ENCODE measurements at regions not wholly inside any gene's neighbourhood (a gene's known extent, or its start where the extent isn't known, plus 50 kb on each side); places are given as distances from the start of the nearest gene placed in this dataset.
A peak's percentile ranks its signal among the peaks of the same experiment; 100 is the strongest.

GRCh38 chr3:194277786-194278130 is 73.4 kb downstream of the CPN2 start:
- H3K27me3 ChIP-seq, result no peaks in the 10 kb centered on the region
- DNase-seq (ENCODE audit: extremely low spot score in 2 of 2), result peak in 1 of 2 donors; percentile 93
- H3K4me1 ChIP-seq, result peaks cover 43% of the 10 kb centered on the region

GRCh38 chr3:194278186-194278845 is 72.8 kb downstream of the CPN2 start:
- DNase-seq (ENCODE audit: extremely low spot score in 2 of 2), result no peak
- no peak for TF ChIP-seq POLR2A (IDR thresholded peaks at IDR 0.05)
- TF ChIP-seq POLR2AphosphoS5 (IDR thresholded peaks at IDR 0.05; ENCODE audit: insufficient read depth in 1 of 2, low read depth in 1 of 2), result no peak
- no peak for TF ChIP-seq CTCF (IDR thresholded peaks at IDR 0.05)
- no peak overlapping the region for H3K4me3 ChIP-seq
- H3K27ac ChIP-seq, result peak overlapping the region; percentile 71
- H3K36me3 ChIP-seq, result no peaks in the 10 kb centered on the region
- intact Hi-C loops (cut with DNase I), result no loop called here
- H3K27me3 ChIP-seq, result no peaks in the 10 kb centered on the region
- no peaks in the 10 kb centered on the region for H3K9me3 ChIP-seq
- peaks cover 37% of the 10 kb centered on the region for H3K4me1 ChIP-seq

More at GRCh38 chr3:194277786-194278130, 73.4 kb downstream of the CPN2 start:
- no peaks in the 10 kb centered on the region for H3K9me3 ChIP-seq
- intact Hi-C loops (cut with DNase I), result no loop called here
- H3K27ac ChIP-seq, result peak overlapping the region; percentile 71
- no peak overlapping the region for H3K4me3 ChIP-seq
- TF ChIP-seq POLR2AphosphoS5 (IDR thresholded peaks at IDR 0.05; ENCODE audit: insufficient read depth in 1 of 2, low read depth in 1 of 2), result peak; percentile 6 to 78
- no peak for TF ChIP-seq CTCF (IDR thresholded peaks at IDR 0.05)
- TF ChIP-seq POLR2A (IDR thresholded peaks at IDR 0.05), result no peak
- H3K36me3 ChIP-seq, result no peaks in the 10 kb centered on the region

GRCh38 chr3:194279101-194279500 is 72.0 kb downstream of the CPN2 start:
- no peak for DNase-seq (ENCODE audit: extremely low spot score in 2 of 2)
- no peaks in the 10 kb centered on the region for H3K36me3 ChIP-seq
- H3K4me3 ChIP-seq, result no peak overlapping the region
- H3K27me3 ChIP-seq, result no peaks in the 10 kb centered on the region
- intact Hi-C loops (cut with DNase I), result no loop called here
- H3K4me1 ChIP-seq, result peaks cover 31% of the 10 kb centered on the region
- no peaks in the 10 kb centered on the region for H3K9me3 ChIP-seq
- no peak for TF ChIP-seq CTCF (IDR thresholded peaks at IDR 0.05)
- no peak for TF ChIP-seq POLR2A (IDR thresholded peaks at IDR 0.05)
- no peak for TF ChIP-seq POLR2AphosphoS5 (IDR thresholded peaks at IDR 0.05; ENCODE audit: insufficient read depth in 1 of 2, low read depth in 1 of 2)
- peak overlapping the region; percentile 71 for H3K27ac ChIP-seq

GRCh38 chr3:194279701-194280360 is 71.3 kb downstream of the CPN2 start:
- no peak for DNase-seq (ENCODE audit: extremely low spot score in 2 of 2)
- TF ChIP-seq POLR2AphosphoS5 (IDR thresholded peaks at IDR 0.05; ENCODE audit: insufficient read depth in 1 of 2, low read depth in 1 of 2) (no peak), CTCF (IDR thresholded peaks at IDR 0.05) (no peak), POLR2A (IDR thresholded peaks at IDR 0.05) (no peak)
- Histone ChIP-seq H3K27ac (no peak overlapping the region), H3K9me3 (no peaks in the 10 kb centered on the region), H3K4me3 (no peak overlapping the region), H3K27me3 (no peaks in the 10 kb centered on the region), H3K4me1 (peaks cover 31% of the 10 kb centered on the region), H3K36me3 (no peaks in the 10 kb centered on the region)
- intact Hi-C loops (cut with DNase I), result no loop called here

GRCh38 chr3:194280777-194281176 is 70.4 kb downstream of the CPN2 start:
- Histone ChIP-seq H3K4me1 (peaks cover 31% of the 10 kb centered on the region), H3K36me3 (no peaks in the 10 kb centered on the region), H3K27ac (no peak overlapping the region), H3K27me3 (no peaks in the 10 kb centered on the region), H3K4me3 (no peak overlapping the region), H3K9me3 (no peaks in the 10 kb centered on the region)
- no peak for DNase-seq (ENCODE audit: extremely low spot score in 2 of 2)
- intact Hi-C loops (cut with DNase I), result no loop called here
- TF ChIP-seq POLR2A (IDR thresholded peaks at IDR 0.05) (no peak), POLR2AphosphoS5 (IDR thresholded peaks at IDR 0.05; ENCODE audit: insufficient read depth in 1 of 2, low read depth in 1 of 2) (no peak), CTCF (IDR thresholded peaks at IDR 0.05) (no peak)

Measured in vagina (tissue), 2 donors.